ENCODE measurements at regions not wholly inside any gene's neighbourhood (a gene's known extent, or its start where the extent isn't known, plus 50 kb on each side); places are given as distances from the start of the nearest gene placed in this dataset.

- no peak overlapping the region for H3K27ac Mint-ChIP-seq
- TF ChIP-seq ZNF232 (CRISPR knock-in tag; IDR thresholded peaks at IDR 0.05), result no peak
- TF ChIP-seq JUN (CRISPR knock-in tag; IDR thresholded peaks at IDR 0.05), result no peak
- TF ChIP-seq NR3C1 (CRISPR knock-in tag; conservative IDR thresholded peaks at IDR 0.05; ENCODE audit: low read depth), result no peak
- TF ChIP-seq, protein P1, sequence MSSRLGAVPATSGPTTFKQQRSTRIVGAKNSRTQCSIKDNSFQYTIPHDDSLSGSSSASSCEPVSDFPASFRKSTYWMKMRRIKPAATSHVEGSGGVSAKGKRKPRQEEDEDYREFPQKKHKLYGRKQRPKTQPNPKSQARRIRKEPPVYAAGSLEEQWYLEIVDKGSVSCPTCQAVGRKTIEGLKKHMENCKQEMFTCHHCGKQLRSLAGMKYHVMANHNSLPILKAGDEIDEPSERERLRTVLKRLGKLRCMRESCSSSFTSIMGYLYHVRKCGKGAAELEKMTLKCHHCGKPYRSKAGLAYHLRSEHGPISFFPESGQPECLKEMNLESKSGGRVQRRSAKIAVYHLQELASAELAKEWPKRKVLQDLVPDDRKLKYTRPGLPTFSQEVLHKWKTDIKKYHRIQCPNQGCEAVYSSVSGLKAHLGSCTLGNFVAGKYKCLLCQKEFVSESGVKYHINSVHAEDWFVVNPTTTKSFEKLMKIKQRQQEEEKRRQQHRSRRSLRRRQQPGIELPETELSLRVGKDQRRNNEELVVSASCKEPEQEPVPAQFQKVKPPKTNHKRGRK (CRISPR knock-in tag; IDR thresholded peaks at IDR 0.05; ENCODE audit: borderline replicate concordance), result no peak
- TF ChIP-seq ZNF396 (CRISPR knock-in tag; IDR thresholded peaks at IDR 0.05; ENCODE audit: borderline replicate concordance), result no peak
- TF ChIP-seq, protein P2, sequence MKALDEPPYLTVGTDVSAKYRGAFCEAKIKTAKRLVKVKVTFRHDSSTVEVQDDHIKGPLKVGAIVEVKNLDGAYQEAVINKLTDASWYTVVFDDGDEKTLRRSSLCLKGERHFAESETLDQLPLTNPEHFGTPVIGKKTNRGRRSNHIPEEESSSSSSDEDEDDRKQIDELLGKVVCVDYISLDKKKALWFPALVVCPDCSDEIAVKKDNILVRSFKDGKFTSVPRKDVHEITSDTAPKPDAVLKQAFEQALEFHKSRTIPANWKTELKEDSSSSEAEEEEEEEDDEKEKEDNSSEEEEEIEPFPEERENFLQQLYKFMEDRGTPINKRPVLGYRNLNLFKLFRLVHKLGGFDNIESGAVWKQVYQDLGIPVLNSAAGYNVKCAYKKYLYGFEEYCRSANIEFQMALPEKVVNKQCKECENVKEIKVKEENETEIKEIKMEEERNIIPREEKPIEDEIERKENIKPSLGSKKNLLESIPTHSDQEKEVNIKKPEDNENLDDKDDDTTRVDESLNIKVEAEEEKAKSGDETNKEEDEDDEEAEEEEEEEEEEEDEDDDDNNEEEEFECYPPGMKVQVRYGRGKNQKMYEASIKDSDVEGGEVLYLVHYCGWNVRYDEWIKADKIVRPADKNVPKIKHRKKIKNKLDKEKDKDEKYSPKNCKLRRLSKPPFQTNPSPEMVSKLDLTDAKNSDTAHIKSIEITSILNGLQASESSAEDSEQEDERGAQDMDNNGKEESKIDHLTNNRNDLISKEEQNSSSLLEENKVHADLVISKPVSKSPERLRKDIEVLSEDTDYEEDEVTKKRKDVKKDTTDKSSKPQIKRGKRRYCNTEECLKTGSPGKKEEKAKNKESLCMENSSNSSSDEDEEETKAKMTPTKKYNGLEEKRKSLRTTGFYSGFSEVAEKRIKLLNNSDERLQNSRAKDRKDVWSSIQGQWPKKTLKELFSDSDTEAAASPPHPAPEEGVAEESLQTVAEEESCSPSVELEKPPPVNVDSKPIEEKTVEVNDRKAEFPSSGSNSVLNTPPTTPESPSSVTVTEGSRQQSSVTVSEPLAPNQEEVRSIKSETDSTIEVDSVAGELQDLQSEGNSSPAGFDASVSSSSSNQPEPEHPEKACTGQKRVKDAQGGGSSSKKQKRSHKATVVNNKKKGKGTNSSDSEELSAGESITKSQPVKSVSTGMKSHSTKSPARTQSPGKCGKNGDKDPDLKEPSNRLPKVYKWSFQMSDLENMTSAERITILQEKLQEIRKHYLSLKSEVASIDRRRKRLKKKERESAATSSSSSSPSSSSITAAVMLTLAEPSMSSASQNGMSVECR (CRISPR knock-in tag; IDR thresholded peaks at IDR 0.05; ENCODE audit: borderline replicate concordance), result no peak
- no peak for TF ChIP-seq RORB (CRISPR knock-in tag; IDR thresholded peaks at IDR 0.05)
- no peak for TF ChIP-seq ZNF219 (CRISPR knock-in tag; IDR thresholded peaks at IDR 0.05; ENCODE audit: borderline replicate concordance)
- TF ChIP-seq NFYB (CRISPR knock-in tag; conservative IDR thresholded peaks at IDR 0.05; ENCODE audit: low read depth), result no peak
- no peak for TF ChIP-seq TCF7 (CRISPR knock-in tag; IDR thresholded peaks at IDR 0.05; ENCODE audit: low read depth)
- TF ChIP-seq ZNF416 (CRISPR knock-in tag; IDR thresholded peaks at IDR 0.05), result no peak
- TF ChIP-seq SMAD3 (CRISPR knock-in tag; IDR thresholded peaks at IDR 0.05; ENCODE audit: borderline replicate concordance), result no peak
- TF ChIP-seq, protein P3, sequence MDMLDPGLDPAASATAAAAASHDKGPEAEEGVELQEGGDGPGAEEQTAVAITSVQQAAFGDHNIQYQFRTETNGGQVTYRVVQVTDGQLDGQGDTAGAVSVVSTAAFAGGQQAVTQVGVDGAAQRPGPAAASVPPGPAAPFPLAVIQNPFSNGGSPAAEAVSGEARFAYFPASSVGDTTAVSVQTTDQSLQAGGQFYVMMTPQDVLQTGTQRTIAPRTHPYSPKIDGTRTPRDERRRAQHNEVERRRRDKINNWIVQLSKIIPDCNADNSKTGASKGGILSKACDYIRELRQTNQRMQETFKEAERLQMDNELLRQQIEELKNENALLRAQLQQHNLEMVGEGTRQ (CRISPR knock-in tag; IDR thresholded peaks at IDR 0.05), result no peak
- no peaks in the 10 kb centered on the region for H3K9me3 Mint-ChIP-seq
- ChIA-PET POLR2A (no interaction called here), CTCF (interaction anchor here (0.6 to 0.7 kb wide), 2 partner anchors 10 to 219 kb away, joined by 3 read pairs; no protein-coding TSS in a partner anchor)
- no peak for DNase-seq (ENCODE audit: low spot score)
- H3K27me3 Mint-ChIP-seq (ENCODE audit: low read depth), result no peaks in the 10 kb centered on the region
- H3K4me3 Mint-ChIP-seq, result no peak overlapping the region
- H3K4me1 Mint-ChIP-seq, result peaks cover 10% of the 10 kb centered on the region
- no peaks in the 10 kb centered on the region for H3K36me3 Mint-ChIP-seq
- ATAC-seq, result no peak
These were observed 351.3 kb downstream of the BCAT1 start for GRCh38 chr12:24597580-24597979.

DNA sequence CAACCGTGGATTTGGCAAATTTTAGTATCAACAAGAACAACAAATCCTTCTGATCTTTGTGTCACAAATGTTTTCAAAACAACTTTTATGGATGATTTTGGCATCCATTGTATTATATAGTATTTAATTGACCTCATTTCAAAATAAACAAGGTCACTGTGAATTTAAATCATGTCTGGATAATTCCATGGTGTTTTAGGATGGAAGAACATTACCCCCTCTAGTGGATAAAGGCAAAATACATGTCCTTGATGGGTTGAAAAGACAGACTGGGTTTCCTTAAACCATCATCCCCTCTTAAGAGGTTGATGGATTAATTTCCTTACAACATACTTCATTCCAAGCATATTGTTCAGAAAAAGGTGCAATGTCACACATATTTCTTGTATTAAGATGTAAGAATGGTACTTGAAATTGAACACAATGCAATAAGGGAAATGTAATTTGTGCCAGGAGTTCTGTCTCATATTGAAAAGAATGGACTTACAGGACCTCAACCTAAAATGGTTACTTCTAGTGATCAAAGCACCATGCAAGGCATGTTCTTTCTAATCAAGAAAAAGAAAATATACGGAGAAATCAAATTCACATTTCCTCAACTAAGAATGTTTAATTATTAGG is 352.0 kb downstream of the BCAT1 start:
- ChIA-PET POLR2A (no interaction called here), CTCF (interaction anchor here (0.6 to 0.7 kb wide), 2 partner anchors 11 to 218 kb away, joined by 3 read pairs; no protein-coding TSS in a partner anchor)
- no peak overlapping the region for H3K4me3 Mint-ChIP-seq
- no peak overlapping the region for H3K27ac Mint-ChIP-seq
- DNase-seq (ENCODE audit: low spot score) (no peak), ATAC-seq (peak; percentile 70)
- peaks cover 16% of the 10 kb centered on the region for H3K4me1 Mint-ChIP-seq
- no peaks in the 10 kb centered on the region for H3K9me3 Mint-ChIP-seq
- TF ChIP-seq CTCF (IDR thresholded peaks at IDR 0.05) (peak; percentile 34; the same call in 1 of the 2 replicates), MYBL2 (CRISPR knock-in tag; IDR thresholded peaks at IDR 0.05) (no peak)
- no peaks in the 10 kb centered on the region for H3K27me3 Mint-ChIP-seq (ENCODE audit: low read depth)
- no peaks in the 10 kb centered on the region for H3K36me3 Mint-ChIP-seq

Data from WTC11 (cell line).